Activated CD4-positive, CD25-positive, alpha-beta regulatory T cell treated with anti-CD3 and anti-CD28 coated beads, Interleukin-2, amount 50 U/mL, for 24 hours (primary cell): ENCODE measurements at regions not wholly inside any gene's neighbourhood (a gene's known extent, or its start where the extent isn't known, plus 50 kb on each side); places are given as distances from the start of the nearest gene placed in this dataset.

Source experiments
- ATAC-seq, 2 donors: fragments of 150-1000 bp; cut with Tn5 transposase; one replicate each; pipeline ENCODE4 v1.10.0; 2021; ENCODE audit warnings: mild to moderate bottlenecking in 1 of 2, moderate library complexity in 1 of 2

DNA sequence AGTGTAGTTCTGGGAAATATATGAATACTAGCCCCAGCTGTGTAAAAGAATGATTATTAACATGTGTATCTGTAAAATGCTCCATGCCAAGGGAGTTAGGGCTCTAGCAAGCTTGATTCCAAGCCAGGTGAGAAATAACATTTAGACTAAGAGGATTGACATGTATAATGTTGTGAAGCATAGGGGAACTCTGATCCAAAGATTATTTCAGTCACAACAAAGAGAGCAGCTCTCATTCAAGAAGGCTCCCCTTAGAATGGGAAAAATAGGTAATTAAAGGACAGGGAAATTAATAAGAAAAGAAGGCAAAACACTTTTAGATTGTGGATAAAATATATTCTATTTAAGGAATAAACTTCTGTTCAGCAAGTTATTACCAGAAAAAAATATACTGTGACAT, 347.3 kb upstream of the CDH7 start:
- no peak for ATAC-seq

DNA sequence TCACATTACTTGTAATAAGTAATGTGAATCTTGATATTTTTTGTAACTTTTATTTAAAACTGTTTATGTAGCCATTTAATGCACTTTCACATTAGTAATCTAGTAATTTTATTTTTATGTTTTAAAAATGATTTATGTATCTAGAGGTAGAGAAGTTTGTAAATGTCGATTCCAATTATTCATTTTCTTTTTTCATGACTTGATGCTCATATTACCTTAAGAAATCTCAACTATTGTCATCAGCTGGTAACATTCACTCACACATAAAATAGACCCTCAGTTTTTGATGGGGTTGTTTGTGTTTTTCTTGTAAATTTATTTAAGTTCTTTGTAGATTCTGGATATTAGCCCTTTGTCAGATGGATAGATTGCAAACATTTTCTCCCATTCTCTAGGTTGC, 351.7 kb upstream of the CDH7 start:
- ATAC-seq = no peak

DNA sequence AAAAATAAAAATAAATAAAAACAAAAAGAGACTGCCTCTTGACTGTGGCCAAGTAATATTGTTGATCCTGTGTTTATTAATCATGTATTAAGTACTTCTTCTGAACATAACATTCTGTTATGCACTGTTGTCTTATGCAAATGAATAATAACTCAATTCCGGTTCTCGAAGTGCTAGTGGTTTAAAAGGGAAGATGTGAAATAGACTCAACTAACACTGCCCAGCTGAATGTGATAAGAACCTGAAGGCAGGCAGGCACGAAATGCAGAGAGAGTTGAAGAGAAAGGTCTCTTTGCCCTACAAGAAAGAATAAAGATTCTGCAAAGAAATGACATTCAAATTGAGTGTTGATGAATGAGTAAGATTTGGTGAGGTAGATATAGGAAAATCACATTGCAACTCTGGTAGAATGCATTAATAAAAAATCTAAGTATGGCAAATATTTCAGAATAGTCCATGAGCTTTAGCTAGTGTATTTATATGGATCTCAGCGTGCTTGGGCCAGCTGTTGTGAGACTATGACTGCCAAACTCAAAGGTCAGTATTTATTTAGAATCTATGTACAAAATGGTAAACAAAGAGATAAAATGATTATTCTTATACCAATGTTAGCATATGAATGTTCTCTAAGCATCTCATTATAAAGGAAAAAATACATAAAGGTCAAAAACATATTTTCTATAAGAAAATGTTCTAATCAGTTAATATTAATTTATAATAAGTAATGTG, 352.3 kb upstream of the CDH7 start:
- no peak for ATAC-seq

DNA sequence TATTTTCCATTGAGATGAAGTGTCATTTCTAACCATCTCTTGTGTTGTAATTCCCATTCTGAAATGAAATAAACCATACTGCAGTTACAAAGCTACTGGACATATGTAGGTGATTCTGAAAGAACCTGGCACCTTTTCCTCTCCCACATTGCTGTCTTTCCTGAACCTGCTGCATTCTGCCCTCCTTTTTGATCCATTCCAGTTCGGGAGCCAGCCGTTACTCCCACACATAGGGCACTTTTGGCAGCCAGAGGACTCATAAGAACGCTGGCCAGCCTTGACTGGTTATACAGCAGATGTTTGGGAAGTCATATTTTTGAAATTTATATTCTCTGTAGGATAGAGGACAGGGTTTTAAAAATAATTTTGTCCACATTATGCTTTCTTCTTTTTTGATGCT, 369.8 kb upstream of the CDH7 start:
- no peak for ATAC-seq

DNA sequence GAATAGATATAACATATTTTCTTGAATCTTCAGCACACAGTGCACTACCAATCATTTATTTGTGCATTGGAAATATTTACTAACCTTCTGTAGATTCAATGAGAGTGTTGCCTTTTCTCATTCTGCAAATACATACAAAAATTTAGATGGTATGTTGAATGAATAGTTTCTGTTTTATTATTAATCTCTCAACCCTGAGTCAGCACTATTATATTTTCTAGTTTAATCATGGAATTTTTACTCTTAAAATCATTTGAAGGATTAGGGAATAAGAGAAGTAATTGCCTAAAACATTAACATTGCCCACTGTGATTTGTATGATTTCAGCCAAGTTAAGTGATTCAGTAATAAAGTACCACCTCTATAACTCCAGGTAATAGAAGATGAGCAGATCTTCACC, 370.2 kb upstream of the CDH7 start:
- ATAC-seq = no peak

DNA sequence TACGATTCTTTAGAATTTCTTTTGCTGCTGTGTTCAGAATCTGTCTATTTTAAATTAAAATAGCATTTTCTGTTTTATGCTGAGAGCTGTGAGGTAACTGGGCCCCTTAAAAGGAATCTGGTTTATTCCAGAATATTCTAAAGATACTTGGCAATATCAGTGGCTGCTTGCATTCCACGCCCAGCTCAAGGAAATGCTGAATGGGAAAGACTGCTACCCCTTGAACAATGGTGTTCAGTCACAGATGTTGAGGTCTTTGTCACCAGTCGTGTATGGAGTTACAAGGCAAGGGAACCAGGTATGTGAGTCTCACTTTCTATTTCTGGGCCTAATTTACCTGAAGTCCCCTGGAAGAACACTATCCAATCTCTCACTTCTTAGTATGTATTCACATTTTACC, 377.9 kb upstream of the CDH7 start:
- ATAC-seq = no peak

DNA sequence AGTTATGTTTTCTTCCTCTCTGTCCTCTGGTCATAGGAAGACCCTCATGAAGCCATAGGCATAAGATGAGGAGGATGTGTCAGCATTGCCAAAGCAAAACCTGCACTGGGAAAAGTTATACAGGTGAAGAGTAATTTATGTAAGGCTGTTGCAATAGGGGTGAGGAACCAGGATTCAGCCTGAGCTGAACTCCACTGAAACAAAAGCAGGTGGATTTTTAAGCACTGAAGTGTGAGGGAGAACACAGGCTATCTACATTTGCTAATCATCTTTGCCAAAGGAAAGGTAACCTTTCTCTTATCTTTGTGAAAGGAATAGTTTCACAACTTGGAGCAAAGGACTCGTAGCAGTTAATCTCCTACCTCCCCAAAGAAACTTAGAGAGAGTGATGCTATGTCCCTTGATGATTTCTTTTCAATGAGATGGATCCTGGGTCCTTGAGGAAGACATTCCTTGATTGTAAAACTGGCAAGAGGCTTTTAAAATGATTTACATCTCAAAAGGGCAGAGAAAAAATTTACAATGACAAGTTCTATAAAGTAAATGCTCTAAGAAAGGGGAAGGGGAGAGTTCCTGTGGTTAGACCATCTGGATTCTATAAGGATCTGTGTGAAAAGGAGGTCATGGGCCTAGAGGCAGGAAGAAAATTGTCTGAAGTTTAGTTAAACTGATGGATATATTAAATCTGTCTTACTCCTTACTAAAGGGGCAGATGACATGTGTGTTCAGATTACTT, 385.4 kb upstream of the CDH7 start:
- ATAC-seq = no peak

DNA sequence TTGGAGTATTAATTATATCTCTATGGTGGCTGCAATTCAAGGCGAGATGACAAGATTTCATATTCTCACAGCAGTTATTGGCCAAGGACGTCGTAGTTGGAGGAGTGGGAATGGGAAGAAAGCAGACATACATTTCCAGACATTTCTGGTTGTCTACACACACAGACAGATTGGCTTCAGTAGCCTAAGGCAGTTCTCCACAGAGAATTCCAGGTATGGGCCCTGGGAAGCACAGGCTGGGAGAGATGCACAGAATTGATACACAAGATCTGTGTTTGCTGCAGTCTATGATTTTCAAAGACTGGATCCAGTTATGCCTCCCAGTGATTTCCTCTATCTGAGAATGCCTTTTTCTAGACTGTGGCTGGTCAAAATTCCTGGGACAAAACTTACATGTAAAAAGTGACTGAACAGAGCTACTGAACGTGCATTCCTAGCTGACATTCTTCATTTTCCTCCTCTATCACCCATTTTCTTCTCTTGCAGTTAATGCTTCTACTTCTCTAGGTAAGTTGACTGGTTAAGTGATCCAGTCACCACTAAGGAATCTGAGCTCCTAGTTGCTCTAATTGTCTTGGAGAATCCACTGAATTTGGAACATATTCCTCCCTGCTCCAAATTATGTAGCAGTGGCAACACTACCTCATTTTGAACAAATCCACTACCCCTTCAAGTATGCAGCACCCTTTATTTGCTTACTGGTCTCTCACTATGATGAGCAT, 386.7 kb upstream of the CDH7 start:
- no peak for ATAC-seq

DNA sequence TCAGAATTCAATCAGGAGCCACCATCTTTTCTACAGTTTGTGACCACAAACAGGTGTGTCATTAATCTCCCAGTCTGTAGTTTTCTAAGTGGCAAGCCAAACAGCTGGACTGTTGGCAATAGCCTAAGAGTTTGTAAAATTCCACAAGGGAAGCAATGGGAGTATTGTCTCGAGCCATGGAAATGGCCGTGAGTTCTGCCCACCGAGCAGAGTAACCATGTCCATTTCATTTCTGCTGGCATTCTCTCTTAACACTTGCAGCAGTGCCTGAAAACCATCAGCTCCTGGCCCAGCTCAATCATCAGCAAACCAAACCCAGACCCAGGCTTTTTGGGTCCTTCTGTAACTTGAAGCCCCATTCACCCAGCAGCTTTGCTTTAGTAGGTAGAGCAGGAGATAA, 387.8 kb upstream of the CDH7 start:
- ATAC-seq = no peak

DNA sequence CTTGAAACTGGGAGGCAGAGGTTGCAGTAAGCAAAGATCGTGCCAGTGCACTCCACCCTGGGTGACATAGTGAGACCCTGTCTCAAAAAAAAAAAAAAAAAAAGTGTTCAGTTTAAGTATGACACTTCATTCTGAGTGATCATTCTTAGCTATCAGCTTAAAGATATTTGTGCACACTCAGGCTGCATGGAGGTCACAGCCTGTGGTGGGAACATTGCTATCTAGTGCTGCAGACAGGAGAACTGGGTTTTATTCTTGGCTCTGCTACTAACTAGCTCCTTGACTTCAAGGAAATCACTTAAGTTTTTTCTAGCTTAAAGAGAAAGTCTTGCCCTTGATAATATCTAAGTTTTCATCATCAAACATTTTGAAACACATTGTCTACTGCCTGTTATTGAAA, 391.3 kb upstream of the CDH7 start:
- ATAC-seq = no peak

DNA sequence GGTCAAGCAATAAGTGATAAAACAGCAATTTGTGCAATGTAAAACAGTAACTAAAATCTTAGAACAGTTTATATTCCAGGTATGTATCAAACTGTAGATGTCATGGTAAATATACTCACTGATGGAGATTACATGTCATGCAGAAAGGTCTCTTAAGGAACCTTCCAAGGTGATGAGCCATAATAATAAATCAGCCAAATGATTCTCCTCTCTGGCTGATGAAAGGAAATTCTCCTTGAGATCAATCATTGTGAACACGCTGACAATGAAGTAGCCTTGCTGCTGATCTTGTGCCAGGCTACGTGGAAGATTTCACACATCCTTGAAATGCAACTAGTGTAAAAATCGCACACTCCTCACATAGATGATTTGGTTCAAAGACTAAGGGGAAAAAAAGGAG, 392.5 kb upstream of the CDH7 start:
- ATAC-seq = no peak

DNA sequence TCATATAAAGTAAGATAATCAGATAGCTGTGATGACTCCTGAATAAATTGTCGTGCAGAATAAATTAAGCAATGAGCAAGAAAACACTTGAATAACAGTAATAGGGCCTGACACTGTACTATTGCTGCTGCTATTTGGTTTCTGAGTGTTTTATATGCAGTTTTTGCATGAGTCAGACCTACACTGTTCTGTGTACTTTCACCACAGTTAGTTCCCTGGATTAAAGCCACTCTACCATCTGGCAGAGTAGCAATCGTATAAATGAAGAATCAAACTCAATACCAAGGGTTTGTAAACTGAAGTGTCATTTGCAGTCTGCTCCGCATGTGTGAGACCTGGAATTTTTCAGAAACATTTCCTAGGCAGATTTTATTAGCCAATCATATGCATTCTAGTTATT, 398.6 kb upstream of the CDH7 start:
- ATAC-seq = no peak

DNA sequence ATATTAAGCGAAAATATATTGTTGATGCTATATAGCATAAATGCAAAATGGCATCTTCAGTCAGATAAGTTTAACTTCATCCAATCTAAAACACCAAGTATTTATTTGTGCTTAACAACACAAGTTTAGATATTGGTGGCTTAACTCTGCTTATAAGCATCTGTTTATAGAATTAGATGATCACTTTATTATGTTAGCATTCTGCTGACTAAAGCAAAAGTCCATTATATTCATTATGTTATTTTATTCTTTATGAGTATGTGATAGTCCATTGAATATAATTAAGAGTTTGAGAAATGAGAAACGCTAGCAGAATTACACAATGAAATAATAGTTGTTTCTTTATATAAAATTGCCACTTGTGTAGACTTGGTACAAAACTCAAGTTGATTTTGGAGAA, 401.2 kb upstream of the CDH7 start:
- ATAC-seq = no peak

DNA sequence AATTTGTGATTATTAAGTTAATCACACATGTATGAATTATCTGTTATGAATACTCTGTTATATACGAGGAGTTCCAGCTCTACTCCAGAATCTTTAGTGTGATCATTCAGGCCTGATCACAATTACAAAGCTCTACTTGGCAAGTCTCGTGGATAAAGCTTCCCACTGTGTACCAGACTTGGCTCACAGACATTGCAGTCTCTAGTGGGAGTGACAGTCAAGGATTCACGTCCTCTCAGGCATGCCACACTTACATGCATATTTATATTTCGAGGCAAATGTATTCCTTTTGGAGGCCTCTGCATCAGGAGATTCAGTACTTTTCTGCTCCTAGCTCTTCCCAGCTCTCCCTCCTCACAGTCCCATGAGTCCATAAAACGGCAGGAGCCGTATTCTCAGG, 403.4 kb upstream of the CDH7 start:
- no peak for ATAC-seq

DNA sequence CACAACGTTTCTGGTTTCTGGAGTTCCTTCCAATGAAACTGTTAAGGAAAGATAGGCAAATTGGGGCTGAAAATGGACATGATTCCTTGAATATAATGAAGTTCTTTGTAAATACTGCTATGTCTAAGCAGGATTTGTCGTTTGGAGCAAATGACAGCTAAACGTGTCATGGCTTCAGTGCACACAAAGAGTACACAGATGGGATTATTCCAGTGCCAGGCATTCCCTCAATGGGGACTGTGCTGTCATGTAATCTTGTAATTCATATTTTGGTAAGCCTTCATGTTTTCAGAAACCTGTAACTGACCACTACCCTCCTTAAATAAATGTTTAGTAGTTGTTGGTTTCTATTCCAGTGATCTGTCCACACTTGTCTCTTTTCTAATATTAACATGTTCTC, 404.7 kb upstream of the CDH7 start:
- no peak for ATAC-seq

DNA sequence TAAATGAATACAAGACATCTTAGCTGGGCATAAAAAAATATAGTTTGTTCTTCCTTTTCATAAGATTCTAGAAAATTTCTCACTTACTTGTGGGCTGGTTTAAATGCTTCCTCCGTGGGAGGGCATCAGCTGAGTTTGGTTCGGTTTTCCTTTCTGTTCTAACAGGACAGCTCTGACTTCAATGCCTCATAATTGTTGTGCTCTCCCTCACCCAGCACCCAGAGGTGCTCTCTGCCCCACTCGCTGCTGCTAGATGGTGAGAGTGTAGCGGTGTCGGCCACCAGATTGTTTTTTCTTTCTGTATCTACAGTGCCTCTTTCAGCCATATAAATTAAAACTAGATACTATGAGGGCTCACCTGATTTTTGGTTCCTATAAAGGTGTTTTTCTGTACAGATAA, 407.2 kb upstream of the CDH7 start:
- no peak for ATAC-seq

DNA sequence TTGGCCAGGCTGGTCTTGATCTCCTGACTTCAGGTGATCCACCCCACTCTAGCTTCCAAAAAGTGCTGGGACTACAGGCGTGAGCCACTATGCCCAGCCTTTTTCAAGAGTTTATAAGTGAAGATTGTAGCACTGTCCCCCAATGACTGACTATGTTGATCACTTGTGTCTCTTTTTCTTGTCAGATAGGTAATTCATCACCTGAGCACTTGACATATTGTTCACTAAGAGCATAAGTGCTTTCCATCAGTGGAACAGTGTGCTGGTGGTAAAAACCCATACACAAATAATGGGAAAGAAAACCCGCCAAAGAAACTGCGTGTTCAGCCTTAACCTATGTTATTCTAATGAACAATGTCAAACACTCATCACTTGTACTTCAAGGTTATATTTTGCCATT, 414.4 kb upstream of the CDH7 start:
- no peak for ATAC-seq

DNA sequence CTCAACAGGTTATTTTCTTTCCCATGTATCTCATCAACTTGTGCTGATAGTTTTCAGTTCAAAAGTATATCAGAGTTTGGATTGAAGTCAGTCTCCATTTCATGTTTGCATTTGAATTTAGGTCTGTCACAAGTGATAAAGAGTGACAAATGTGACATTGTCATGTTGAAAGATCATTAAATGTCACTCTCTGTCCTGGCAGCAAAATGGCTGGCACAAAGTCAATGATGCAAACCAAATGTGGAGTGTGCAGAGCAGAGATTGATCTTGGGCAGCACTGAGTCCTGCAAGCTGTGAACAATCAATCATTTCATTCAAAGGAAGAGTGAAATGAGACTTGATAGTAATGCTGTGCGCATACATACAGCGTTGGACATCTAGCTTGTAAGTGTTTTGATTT, 421.8 kb upstream of the CDH7 start:
- no peak for ATAC-seq

DNA sequence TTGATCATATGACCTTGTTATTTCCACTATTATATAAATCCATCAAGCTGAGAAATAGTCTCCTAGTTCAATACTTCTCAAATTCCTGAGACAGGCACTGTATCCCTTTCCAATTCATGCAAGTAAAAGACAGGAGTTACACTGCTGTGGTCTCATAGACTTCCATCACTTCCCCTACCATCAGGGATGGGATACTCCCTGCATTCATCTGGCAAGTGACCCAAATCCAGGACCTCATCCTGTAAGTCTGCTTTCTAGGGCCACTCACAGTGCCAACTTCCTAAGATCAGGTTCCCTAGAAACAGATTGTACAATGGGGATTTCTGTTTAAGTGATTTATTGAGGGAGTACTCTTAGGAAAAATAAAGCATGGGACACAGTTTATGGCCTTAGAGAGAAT, 424.0 kb upstream of the CDH7 start:
- ATAC-seq = no peak

DNA sequence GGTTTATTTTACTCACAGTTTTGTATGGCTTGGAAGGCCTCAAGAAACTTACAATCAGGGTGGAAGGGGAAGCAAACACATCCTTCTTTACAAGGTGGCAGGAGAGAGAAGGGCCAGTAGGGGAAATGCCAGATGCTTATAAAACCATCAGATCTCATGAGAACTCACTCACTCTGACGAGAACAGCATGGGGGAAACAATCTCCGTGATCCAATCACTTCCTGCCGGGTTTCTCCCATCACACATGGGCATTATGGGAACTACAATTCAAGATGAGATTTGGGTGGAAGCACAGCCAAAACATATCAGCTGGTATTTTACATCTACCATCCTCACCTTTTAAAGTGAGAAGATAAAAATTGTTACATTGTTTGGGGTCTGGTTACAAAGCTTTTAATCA, 427.9 kb upstream of the CDH7 start:
- no peak for ATAC-seq

DNA sequence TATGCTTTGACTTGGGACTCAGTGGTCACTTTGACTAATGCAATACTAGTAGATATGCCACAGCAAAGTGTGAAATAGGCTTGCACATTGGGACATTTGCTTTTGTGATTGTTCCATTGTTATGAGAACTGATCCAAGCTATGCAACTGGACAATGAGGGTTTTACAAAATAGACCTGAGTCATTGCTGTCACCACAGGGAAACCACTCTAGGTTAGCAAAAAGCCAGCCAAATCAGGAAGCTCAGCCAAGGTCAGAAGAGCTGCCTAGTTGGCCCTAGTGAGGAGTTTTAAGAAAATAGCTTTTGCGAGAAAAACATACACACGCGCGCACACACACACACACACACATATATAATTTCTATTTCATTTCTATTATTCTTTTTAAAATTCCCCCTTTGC, 452.4 kb upstream of the CDH7 start:
- ATAC-seq = no peak

DNA sequence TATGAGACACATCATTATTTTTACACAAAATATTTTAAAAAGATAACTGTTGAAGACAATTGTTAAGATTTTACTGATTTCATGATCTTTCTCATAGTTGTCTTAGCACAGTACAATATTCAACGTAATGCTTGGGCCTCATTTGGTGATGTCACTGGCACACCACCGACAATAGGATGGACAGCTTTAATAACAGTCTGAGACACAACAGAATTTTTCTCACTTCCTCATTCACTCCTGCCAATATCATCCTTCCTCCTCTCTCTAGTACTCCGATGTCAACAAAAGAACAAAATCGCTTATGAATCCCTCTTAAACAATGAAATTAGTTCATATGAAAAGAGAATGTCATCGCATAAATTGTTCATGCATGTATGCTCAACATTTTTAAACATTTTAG, 461.9 kb upstream of the CDH7 start:
- no peak for ATAC-seq

DNA sequence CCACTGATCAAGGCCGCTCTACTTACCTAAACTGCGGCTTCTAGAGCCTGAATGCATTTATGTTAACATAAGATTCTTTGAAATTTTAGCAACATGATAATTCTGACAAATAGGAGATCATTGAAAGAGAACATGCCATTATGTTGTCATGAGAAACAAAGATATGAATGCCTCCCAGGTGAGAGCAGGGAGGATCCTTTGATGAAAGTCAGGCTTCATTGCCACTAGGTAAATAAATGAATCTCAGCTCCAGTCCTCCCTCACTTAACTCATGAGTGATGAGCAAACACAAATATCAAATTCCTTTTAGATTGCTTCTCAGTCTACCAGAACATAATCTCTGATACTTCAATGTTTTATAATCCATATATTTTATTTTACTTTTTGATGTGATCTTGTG, 463.2 kb upstream of the CDH7 start:
- no peak for ATAC-seq

DNA sequence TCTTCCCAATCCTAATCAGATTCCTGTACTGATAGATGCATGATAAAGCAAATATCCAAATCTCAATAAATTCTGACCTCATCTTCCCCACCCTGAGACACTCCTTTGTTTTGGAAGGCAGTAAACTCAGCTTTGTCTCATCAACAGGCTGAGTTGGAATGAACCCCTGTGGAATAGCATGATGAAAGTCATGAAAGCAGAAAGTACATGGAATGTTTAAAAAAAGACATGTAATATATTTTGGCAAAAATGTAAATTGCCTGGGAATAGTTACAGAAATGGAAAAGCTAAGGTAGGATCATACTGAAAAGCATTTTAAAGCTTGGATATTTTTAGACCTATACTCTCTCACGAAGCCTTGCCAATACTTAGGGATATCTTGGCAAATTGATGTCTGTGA, 468.7 kb upstream of the CDH7 start:
- no peak for ATAC-seq
